ENCODE measurements at regions not wholly inside any gene's neighbourhood (a gene's known extent, or its start where the extent isn't known, plus 50 kb on each side); places are given as distances from the start of the nearest gene placed in this dataset.

- H3K4me1 ChIP-seq (ENCODE audit: control insufficient read depth, extremely low read depth, insufficient read depth, low read length), result no peaks in the 10 kb centered on the region
- no peaks in the 10 kb centered on the region for H4K20me1 ChIP-seq (replicated peaks; ENCODE audit: control insufficient read depth, extremely low read depth, insufficient read depth, low read length)
- H3K36me3 ChIP-seq (ENCODE audit: control insufficient read depth in 2 of 2, extremely low read depth in 1 of 2, insufficient read depth in 2 of 2, low read length in 2 of 2), result no peaks in the 10 kb centered on the region
- BruUV-seq (replicated peaks), result no TSS peak
- FAIRE-seq (no peak), DNase-seq (ENCODE audit: low read depth, low spot score) (no peak)
- no peak for TF ChIP-seq FOS (IDR thresholded peaks at IDR 0.05; ENCODE audit: borderline replicate concordance, insufficient read depth, low read length)
- no peak for TF ChIP-seq CTCF (IDR thresholded peaks at IDR 0.05; ENCODE audit: extremely low read depth in 1 of 2, insufficient read depth in 1 of 2, low read depth in 1 of 2, low read length in 2 of 2)
- TF ChIP-seq MYC (IDR thresholded peaks at IDR 0.05; ENCODE audit: low read depth, low read length), result no peak
- no peak overlapping the region for H3K9ac ChIP-seq (replicated peaks; ENCODE audit: extremely low read depth, insufficient read depth, low read length)
- CTCF ChIA-PET, result no interaction called here
- intact Hi-C loops (cut with micrococcal nuclease) (no loop called here), dilution Hi-C loops (cut with MboI; ENCODE audit: extremely low pct_ligation_motif_present, low sequenced_read_pairs) (no loop called here)
- no peak overlapping the region for H3K4me3 ChIP-seq (replicated peaks in 1 of 3; ENCODE audit: insufficient read depth in 1 of 3, low read depth in 1 of 3, low read length in 3 of 3)
- POLR2A ChIA-PET, result no interaction called here
- no peak overlapping the region for H3K27ac ChIP-seq (ENCODE audit: insufficient read depth, low read depth, low read length)
- no peaks in the 10 kb centered on the region for H3K79me2 ChIP-seq (ENCODE audit: control insufficient read depth, insufficient read depth, low read length)
- no peak overlapping the region for H3K4me2 ChIP-seq (ENCODE audit: insufficient read depth, low read length)
- no peaks in the 10 kb centered on the region for H3K9me1 ChIP-seq (replicated peaks; ENCODE audit: control insufficient read depth, extremely low read depth, insufficient read depth, low read length)
- H3K27me3 ChIP-seq (ENCODE audit: control insufficient read depth in 2 of 2, insufficient read depth in 2 of 2, low read length in 2 of 2), result no peaks in the 10 kb centered on the region
- no peak overlapping the region for H2AFZ ChIP-seq (ENCODE audit: low read depth, low read length)
- H3K9me3 ChIP-seq (replicated peaks; ENCODE audit: control insufficient read depth, insufficient read depth, low read length), result peaks cover 2% of the 10 kb centered on the region
Observed at GRCh38 chr1:14100919-14101318, 400.9 kb downstream of the PRDM2 start.

- H3K4me1 ChIP-seq (ENCODE audit: control insufficient read depth, extremely low read depth, insufficient read depth, low read length), result no peaks in the 10 kb centered on the region
- ChIA-PET POLR2A (no interaction called here), CTCF (no interaction called here)
- H3K9me3 ChIP-seq (replicated peaks; ENCODE audit: control insufficient read depth, insufficient read depth, low read length), result peaks cover 2% of the 10 kb centered on the region
- dilution Hi-C loops (cut with MboI; ENCODE audit: extremely low pct_ligation_motif_present, low sequenced_read_pairs), result no loop called here
- H3K27me3 ChIP-seq (ENCODE audit: control insufficient read depth in 2 of 2, insufficient read depth in 2 of 2, low read length in 2 of 2), result no peaks in the 10 kb centered on the region
- no peak overlapping the region for H2AFZ ChIP-seq (ENCODE audit: low read depth, low read length)
- H3K27ac ChIP-seq (ENCODE audit: insufficient read depth, low read depth, low read length), result no peak overlapping the region
- BruUV-seq (replicated peaks), result no TSS peak
- H3K79me2 ChIP-seq (ENCODE audit: control insufficient read depth, insufficient read depth, low read length), result no peaks in the 10 kb centered on the region
- H3K4me2 ChIP-seq (ENCODE audit: insufficient read depth, low read length), result no peak overlapping the region
- TF ChIP-seq GATA2 (IDR thresholded peaks at IDR 0.05; ENCODE audit: insufficient read depth, insufficient read length, low read depth, low read length) (no peak), POLR2AphosphoS5 (IDR thresholded peaks at IDR 0.05; ENCODE audit: insufficient read depth, low read depth, low read length) (no peak), MYC (IDR thresholded peaks at IDR 0.05; ENCODE audit: low read depth, low read length) (no peak), EZH2 (IDR thresholded peaks at IDR 0.05; ENCODE audit: borderline replicate concordance, low read depth, low read length, severe bottlenecking) (no peak), CTCF (IDR thresholded peaks at IDR 0.05; ENCODE audit: extremely low read depth in 1 of 2, insufficient read depth in 1 of 2, low read depth in 1 of 2, low read length in 2 of 2) (no peak), JUN (IDR thresholded peaks at IDR 0.05; ENCODE audit: borderline replicate concordance, insufficient read depth, insufficient read length, low read depth) (no peak), FOS (IDR thresholded peaks at IDR 0.05; ENCODE audit: borderline replicate concordance, insufficient read depth, low read length) (no peak), MAX (IDR thresholded peaks at IDR 0.05; ENCODE audit: insufficient read depth, insufficient read length) (no peak), POLR2A (IDR thresholded peaks at IDR 0.05; ENCODE audit: low read depth, low read length) (no peak)
- FAIRE-seq (no peak), DNase-seq (ENCODE audit: low read depth, low spot score) (no peak)
- no peaks in the 10 kb centered on the region for H4K20me1 ChIP-seq (replicated peaks; ENCODE audit: control insufficient read depth, extremely low read depth, insufficient read depth, low read length)
- H3K9ac ChIP-seq (replicated peaks; ENCODE audit: extremely low read depth, insufficient read depth, low read length), result no peak overlapping the region
- no peaks in the 10 kb centered on the region for H3K9me1 ChIP-seq (replicated peaks; ENCODE audit: control insufficient read depth, extremely low read depth, insufficient read depth, low read length)
- H3K36me3 ChIP-seq (ENCODE audit: control insufficient read depth in 2 of 2, extremely low read depth in 1 of 2, insufficient read depth in 2 of 2, low read length in 2 of 2), result no peaks in the 10 kb centered on the region
- no peak overlapping the region for H3K4me3 ChIP-seq (replicated peaks in 1 of 3; ENCODE audit: insufficient read depth in 1 of 3, low read depth in 1 of 3, low read length in 3 of 3)
- intact Hi-C loops (cut with micrococcal nuclease), result no loop called here
Observed at GRCh38 chr1:14102180-14102579, 402.2 kb downstream of the PRDM2 start.
